Panc1 (cell line): ENCODE measurements at regions not wholly inside any gene's neighbourhood (a gene's known extent, or its start where the extent isn't known, plus 50 kb on each side); places are given as distances from the start of the nearest gene placed in this dataset.

Experiments used
- ATAC-seq: fragments of 200-7000 bp; cut with Tn5 transposase; 2 replicates; pipeline ENCODE4 v1.9.1; 2020; ENCODE audit warnings: mild to moderate bottlenecking, moderate library complexity
- BruUV-seq: library from RNA; stranded (reverse); fragments of 400-500 nt; replicated peaks from 2 replicates; lab custom pipeline; 2021; lab: Mats Ljungman, UMichigan
- CTCF ChIA-PET: fragments of 300-600 bp; sonication (Branson Sonifier 250); formaldehyde crosslinking; loops from one replicate; lab custom pipeline; 2022; ENCODE audit warnings: antibody characterized with exemption; lab: Charles Lee
- POLR2A ChIA-PET: fragments of 300-600 bp; sonication (Branson Sonifier 250); formaldehyde crosslinking; loops from one replicate; lab custom pipeline; 2022; ENCODE audit warnings: antibody characterized with exemption; lab: Charles Lee
- DNase-seq: peaks from one replicate; pipeline ENCODE4 v3.0.0-alpha.2; 2010; ENCODE audit warnings: low read depth, low spot score
- H3K27ac ChIP-seq: 2 replicates; pipeline ENCODE4 v1.5.1; 2011; ENCODE audit warnings: mild to moderate bottlenecking, low read length, inconsistent platforms
- H3K27me3 ChIP-seq: fragments of 200-500 bp; sonication (Bioruptor generic); 2 replicates; pipeline ENCODE4 v1.6.0; 2014; ENCODE audit warnings: low read length, inconsistent platforms; ENCODE audit not compliant: control insufficient read depth, insufficient read depth
- H3K36me3 ChIP-seq: fragments of 200-500 bp; sonication (Bioruptor generic); 2 replicates; pipeline ENCODE4 v1.5.1; 2014; ENCODE audit warnings: inconsistent platforms, mild to moderate bottlenecking, low read length, moderate library complexity; ENCODE audit not compliant: control insufficient read depth, insufficient read depth
- H3K4me1 ChIP-seq: 2 replicates; pipeline ENCODE4 v1.5.1; 2011; ENCODE audit warnings: inconsistent platforms, mild to moderate bottlenecking, low read length, moderate library complexity; ENCODE audit not compliant: control insufficient read depth, insufficient read depth
- H3K4me3 ChIP-seq, 2 experiments: 2 replicates each; pipeline ENCODE4 v1.5.1; 2011 to 2012; ENCODE audit warnings: low read depth in 2 of 2, low read length in 2 of 2, mild to moderate bottlenecking in 2 of 2, inconsistent platforms in 1 of 2, moderate library complexity in 1 of 2
- H3K9me3 ChIP-seq: fragments of 200-500 bp; sonication (Bioruptor generic); 2 replicates; pipeline ENCODE4 v1.5.1; 2014; ENCODE audit warnings: low read depth, mild to moderate bottlenecking, inconsistent platforms, low read length, moderate library complexity; ENCODE audit not compliant: control insufficient read depth, insufficient read depth
- POLR2AphosphoS5 ChIP-seq: IDR thresholded peaks from 2 replicates; pipeline ENCODE4 v1.6.1; 2012; ENCODE audit warnings: mild to moderate bottlenecking, low read depth, low read length, moderate library complexity
- REST ChIP-seq, 2 experiments: IDR thresholded peaks; 2 replicates each; pipeline ENCODE4 v1.6.1; 2011 to 2012; ENCODE audit warnings: low read depth in 2 of 2, control low read depth in 1 of 2, low read length in 1 of 2, mild to moderate bottlenecking in 1 of 2, moderate library complexity in 1 of 2; ENCODE audit not compliant: insufficient read depth in 1 of 2
- SIN3A ChIP-seq: IDR thresholded peaks from 2 replicates; pipeline ENCODE4 v1.6.1; 2012; ENCODE audit warnings: low read depth, mild to moderate bottlenecking, low read length, moderate library complexity, borderline replicate concordance; ENCODE audit not compliant: insufficient read depth
- TCF7L2 ChIP-seq: IDR thresholded peaks from 2 replicates; pipeline ENCODE4 v1.6.1; 2011; ENCODE audit warnings: mild to moderate bottlenecking, low read depth, low read length, inconsistent platforms
- in situ Hi-C: cut with HindIII; loops from 2 replicates; pipeline ENCODE4 v1.10.0; 2016; ENCODE audit warnings: low sequenced_read_pairs, low pct_unique_long_range_greater_than_20kb
- intact Hi-C: fragments of 100-400 bp; cut with micrococcal nuclease; formaldehyde crosslinking; loops from one replicate; pipeline ENCODE4 v1.10.0; 2022; ENCODE audit not compliant: unreplicated experiment
- TF ChIP-seq, protein P1 (sequence below): fragments of 450-650 bp; IDR thresholded peaks from 2 replicates; pipeline ENCODE4 v1.5.1; 2017; ENCODE audit warnings: mild to moderate bottlenecking

DNA sequence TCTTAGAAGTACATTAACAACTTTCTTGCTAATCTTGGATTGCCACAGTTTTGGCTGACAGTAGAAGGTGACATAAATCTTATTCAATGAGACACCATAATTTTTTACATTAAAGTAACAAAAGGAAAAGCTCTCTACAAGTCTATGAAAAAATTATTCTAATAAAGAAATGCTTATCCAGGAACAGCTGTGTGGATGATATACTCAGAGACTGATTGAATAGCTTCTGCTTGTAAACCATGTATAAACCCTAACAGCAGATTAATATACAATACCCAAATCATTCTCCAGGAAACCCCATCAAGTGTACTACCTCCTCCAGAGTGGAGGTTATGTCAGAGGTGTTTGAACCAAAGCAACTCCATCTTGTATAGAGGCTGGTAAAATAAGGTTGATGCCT lies 581.4 kb upstream of the PTGER4 start:
- ATAC-seq (no peak), DNase-seq (no peak)
- H3K4me1 ChIP-seq = no peaks in the 10 kb centered on the region
- H3K4me3 ChIP-seq = no peak overlapping the region
- no peaks in the 10 kb centered on the region for H3K27me3 ChIP-seq
- ChIA-PET CTCF (no interaction called here), POLR2A (no interaction called here)
- H3K36me3 ChIP-seq = no peaks in the 10 kb centered on the region
- H3K27ac ChIP-seq = no peak overlapping the region
- no TSS peak for BruUV-seq
- in situ Hi-C loops = no loop called here
- intact Hi-C loops = no loop called here
- no peaks in the 10 kb centered on the region for H3K9me3 ChIP-seq
- TF ChIP-seq, protein P1, sequence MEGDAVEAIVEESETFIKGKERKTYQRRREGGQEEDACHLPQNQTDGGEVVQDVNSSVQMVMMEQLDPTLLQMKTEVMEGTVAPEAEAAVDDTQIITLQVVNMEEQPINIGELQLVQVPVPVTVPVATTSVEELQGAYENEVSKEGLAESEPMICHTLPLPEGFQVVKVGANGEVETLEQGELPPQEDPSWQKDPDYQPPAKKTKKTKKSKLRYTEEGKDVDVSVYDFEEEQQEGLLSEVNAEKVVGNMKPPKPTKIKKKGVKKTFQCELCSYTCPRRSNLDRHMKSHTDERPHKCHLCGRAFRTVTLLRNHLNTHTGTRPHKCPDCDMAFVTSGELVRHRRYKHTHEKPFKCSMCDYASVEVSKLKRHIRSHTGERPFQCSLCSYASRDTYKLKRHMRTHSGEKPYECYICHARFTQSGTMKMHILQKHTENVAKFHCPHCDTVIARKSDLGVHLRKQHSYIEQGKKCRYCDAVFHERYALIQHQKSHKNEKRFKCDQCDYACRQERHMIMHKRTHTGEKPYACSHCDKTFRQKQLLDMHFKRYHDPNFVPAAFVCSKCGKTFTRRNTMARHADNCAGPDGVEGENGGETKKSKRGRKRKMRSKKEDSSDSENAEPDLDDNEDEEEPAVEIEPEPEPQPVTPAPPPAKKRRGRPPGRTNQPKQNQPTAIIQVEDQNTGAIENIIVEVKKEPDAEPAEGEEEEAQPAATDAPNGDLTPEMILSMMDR = no peak
- TF ChIP-seq POLR2AphosphoS5 (no peak), SIN3A (no peak), TCF7L2 (no peak), REST (IDR thresholded peaks at IDR 0.05; ENCODE audit: insufficient read depth in 1 of 2, low read depth in 2 of 2, low read length in 1 of 2) (no peak)

DNA sequence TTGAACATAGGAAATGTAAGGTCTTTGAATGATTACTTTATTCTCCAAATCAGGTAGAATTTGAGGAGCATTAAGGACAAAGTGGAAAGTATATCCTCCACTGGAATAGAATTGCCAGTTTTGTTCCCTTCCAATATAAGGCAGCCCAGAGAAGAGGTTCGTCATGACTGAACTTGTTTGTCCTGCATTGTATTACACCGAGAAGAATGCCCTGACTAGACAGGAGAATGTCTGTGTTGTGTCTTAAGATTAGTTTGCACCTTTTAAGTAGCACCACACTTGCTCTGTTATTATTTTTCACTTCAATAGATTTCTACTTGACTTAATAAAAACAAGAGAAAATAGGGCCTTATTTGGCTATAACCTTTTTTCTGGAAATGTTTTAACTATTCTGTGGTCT lies 586.2 kb upstream of the PTGER4 start:
- no peaks in the 10 kb centered on the region for H3K4me1 ChIP-seq
- DNase-seq (no peak), ATAC-seq (no peak)
- intact Hi-C loops (no loop called here), in situ Hi-C loops (no loop called here)
- no peaks in the 10 kb centered on the region for H3K36me3 ChIP-seq
- peaks cover 24% of the 10 kb centered on the region for H3K9me3 ChIP-seq
- H3K27ac ChIP-seq = no peak overlapping the region
- no peaks in the 10 kb centered on the region for H3K27me3 ChIP-seq
- BruUV-seq = no TSS peak
- no peak for TF ChIP-seq TCF7L2
- TF ChIP-seq REST (IDR thresholded peaks at IDR 0.05; ENCODE audit: insufficient read depth in 1 of 2, low read depth in 2 of 2, low read length in 1 of 2) = no peak
- TF ChIP-seq POLR2AphosphoS5 = no peak
- TF ChIP-seq SIN3A = no peak
- TF ChIP-seq, protein P1 = no peak
- POLR2A ChIA-PET = no interaction called here
- no peak overlapping the region for H3K4me3 ChIP-seq
- CTCF ChIA-PET = no interaction called here
